Spleen (tissue), 11 donors: ENCODE measurements at regions not wholly inside any gene's neighbourhood (a gene's known extent, or its start where the extent isn't known, plus 50 kb on each side); places are given as distances from the start of the nearest gene placed in this dataset.

Experiments used
- DNase-seq: peaks from one replicate; pipeline ENCODE4 v3.0.0-alpha.2; 2020
- H3K27ac ChIP-seq, 8 donors: fragments of 200-600 bp; sonication (generic) in 7 of 8; 1 replicate in 4 of 8; 2 replicates in 4 of 8; pipeline versions ENCODE4 v1.5.0 to v1.8.0; 2016 to 2021; ENCODE audit warnings: inconsistent platforms in 4 of 8, mild to moderate bottlenecking in 4 of 8, moderate library complexity in 1 of 8
- H3K27me3 ChIP-seq, 7 donors: fragments of 200-600 bp; sonication (generic) in 6 of 7; replicated peaks in 1 of 7; 1 replicate in 4 of 7; 2 replicates in 3 of 7; pipeline versions ENCODE4 v1.5.0 to v1.8.0; 2016 to 2021; ENCODE audit warnings: inconsistent platforms in 3 of 7, mild to moderate bottlenecking in 1 of 7
- H3K36me3 ChIP-seq, 6 donors: fragments of 200-600 bp; sonication (generic) in 5 of 6; 1 replicate in 4 of 6; 2 replicates in 2 of 6; pipeline versions ENCODE4 v1.5.0 to v1.8.0; 2016 to 2021; ENCODE audit warnings: inconsistent platforms in 2 of 6
- H3K4me1 ChIP-seq, 6 donors: fragments of 200-600 bp; sonication (generic) in 5 of 6; 1 replicate in 3 of 6; 2 replicates in 3 of 6; pipeline versions ENCODE4 v1.5.0 to v1.8.0; 2016 to 2021; ENCODE audit warnings: inconsistent platforms in 3 of 6
- H3K4me3 ChIP-seq, 8 donors: fragments of 200-600 bp; sonication (generic) in 7 of 8; 1 replicate in 4 of 8; 2 replicates in 4 of 8; pipeline versions ENCODE4 v1.5.0 to v1.8.0; 2016 to 2021; ENCODE audit warnings: inconsistent platforms in 4 of 8, mild to moderate bottlenecking in 4 of 8, moderate library complexity in 2 of 8
- H3K9me3 ChIP-seq, 8 donors: fragments of 200-600 bp; sonication (generic) in 7 of 8; 1 replicate in 4 of 8; 2 replicates in 4 of 8; pipeline versions ENCODE4 v1.5.0 to v1.8.0; 2016 to 2021; ENCODE audit warnings: inconsistent platforms in 4 of 8
- POLR2A ChIP-seq, 3 donors: fragments of 450-650 bp; IDR thresholded peaks; one replicate each; pipeline ENCODE4 v1.5.1; 2017; ENCODE audit warnings: antibody characterized with exemption in 3 of 3, mild to moderate bottlenecking in 1 of 3
- POLR2AphosphoS5 ChIP-seq, 3 donors: sonication (generic); formaldehyde crosslinking; IDR thresholded peaks; one replicate each; pipeline ENCODE4 v1.5.1; 2017; ENCODE audit warnings: antibody characterized with exemption in 3 of 3
- WGBS, 5 donors: extraction: QIAGEN DNeasy Blood & Tissue Kit in 3 of 5; methylation state at CpG; one replicate each; pipeline versions ENCODE4 v1.1.5 to v1.1.7; 2013 to 2018; 5-methylcytosine and 5-hydroxymethylcytosine counted together
- intact Hi-C: fragments of 100-400 bp; cut with DNase I; formaldehyde crosslinking; loops from one replicate; pipeline ENCODE4 v1.15.0; 2023; ENCODE audit warnings: low total_unique reads
- TF ChIP-seq, protein P1 (sequence below), 11 experiments: fragments of 200-600 bp in 7 of 11; fragments of 450-650 bp in 4 of 11; sonication (generic) in 4 of 11; IDR thresholded peaks in 8 of 11; conservative IDR thresholded peaks in 3 of 11; 1 replicate in 7 of 11; 2 replicates in 4 of 11; pipeline versions ENCODE4 v1.4.0 to v1.8.0; 2016 to 2021; ENCODE audit warnings: antibody characterized with exemption in 11 of 11, inconsistent platforms in 4 of 11, mild to moderate bottlenecking in 1 of 11
- donor health status: healthy with polysubstance abuse.
- donor health status: DM: no; HTN: no; CAD: no; lungs with moderate emphysema.
- donor health status: DM: no; HTN: no; CAD: no.
- donor health status: Bipolar disorder and iron deficiency.
- donor health status: healthy.
- donor health status: DM: no; HTN: no; CAD: no.
- donor health status: DM: yes; HTN: yes; CAD: no.

DNA sequence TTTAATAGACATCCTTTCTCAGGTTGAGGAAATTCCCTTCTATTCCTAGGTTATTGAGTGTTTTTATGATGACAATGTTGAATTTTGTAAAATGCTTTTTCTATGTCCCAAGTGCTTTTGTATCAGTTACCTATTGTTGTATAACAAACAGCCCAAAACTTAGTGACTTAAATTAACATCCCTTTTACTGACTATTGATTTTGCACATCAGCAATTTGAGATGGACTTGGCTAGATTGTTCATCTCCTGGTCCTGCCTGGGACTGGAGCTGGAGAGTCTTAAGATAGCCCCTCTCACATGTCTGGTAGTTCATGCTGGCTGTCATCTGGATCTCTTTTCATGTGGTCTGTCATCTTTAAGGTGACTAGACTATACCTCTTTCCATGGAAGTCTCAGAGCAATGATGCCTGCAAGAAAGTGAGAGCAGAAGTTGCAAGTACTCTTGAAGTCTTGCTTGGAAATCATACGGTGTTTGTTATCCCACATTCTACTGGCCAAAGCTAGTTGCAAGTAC, 132.6 kb downstream of the RPAP3 start:
- no peaks in the 10 kb centered on the region for H3K4me1 ChIP-seq
- H3K27ac ChIP-seq: no peak overlapping the region
- H3K9me3 ChIP-seq: no peaks in the 10 kb centered on the region
- no peaks in the 10 kb centered on the region for H3K27me3 ChIP-seq
- TF ChIP-seq, protein P1, sequence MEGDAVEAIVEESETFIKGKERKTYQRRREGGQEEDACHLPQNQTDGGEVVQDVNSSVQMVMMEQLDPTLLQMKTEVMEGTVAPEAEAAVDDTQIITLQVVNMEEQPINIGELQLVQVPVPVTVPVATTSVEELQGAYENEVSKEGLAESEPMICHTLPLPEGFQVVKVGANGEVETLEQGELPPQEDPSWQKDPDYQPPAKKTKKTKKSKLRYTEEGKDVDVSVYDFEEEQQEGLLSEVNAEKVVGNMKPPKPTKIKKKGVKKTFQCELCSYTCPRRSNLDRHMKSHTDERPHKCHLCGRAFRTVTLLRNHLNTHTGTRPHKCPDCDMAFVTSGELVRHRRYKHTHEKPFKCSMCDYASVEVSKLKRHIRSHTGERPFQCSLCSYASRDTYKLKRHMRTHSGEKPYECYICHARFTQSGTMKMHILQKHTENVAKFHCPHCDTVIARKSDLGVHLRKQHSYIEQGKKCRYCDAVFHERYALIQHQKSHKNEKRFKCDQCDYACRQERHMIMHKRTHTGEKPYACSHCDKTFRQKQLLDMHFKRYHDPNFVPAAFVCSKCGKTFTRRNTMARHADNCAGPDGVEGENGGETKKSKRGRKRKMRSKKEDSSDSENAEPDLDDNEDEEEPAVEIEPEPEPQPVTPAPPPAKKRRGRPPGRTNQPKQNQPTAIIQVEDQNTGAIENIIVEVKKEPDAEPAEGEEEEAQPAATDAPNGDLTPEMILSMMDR (IDR thresholded peaks at IDR 0.05 in 8 of 11, conservative IDR thresholded peaks at IDR 0.05 in 3 of 11): no peak
- intact Hi-C loops: no loop called here
- DNase-seq: no peak
- 80 to 92% (median 91%) methylated on average over 1 of the region's 1 CpG for WGBS, 5 donors
- no peaks in the 10 kb centered on the region for H3K36me3 ChIP-seq
- no peak overlapping the region for H3K4me3 ChIP-seq

DNA sequence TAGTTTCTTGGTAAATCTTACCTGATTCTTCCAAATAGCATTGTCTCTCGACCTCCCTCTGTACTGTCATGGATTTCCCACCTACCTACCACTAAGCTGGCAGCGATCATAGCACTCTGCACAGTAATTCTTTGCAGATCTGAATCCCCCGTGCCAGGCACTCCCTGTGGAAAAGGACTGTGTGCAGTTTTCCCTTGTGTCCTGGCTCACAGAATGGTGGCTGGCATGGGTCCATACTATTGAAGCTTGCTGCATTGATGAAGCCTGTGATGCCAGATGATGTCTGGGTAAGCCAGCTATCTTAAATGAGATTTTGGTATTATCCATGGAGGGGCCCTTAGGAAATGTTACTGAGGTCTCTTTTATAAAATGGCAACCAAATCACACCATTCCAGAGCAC, 135.7 kb downstream of the RPAP3 start:
- no peak overlapping the region for H3K4me3 ChIP-seq
- H3K27ac ChIP-seq: no peak overlapping the region
- WGBS, 5 donors: 83 to 87% (median 84%) methylated on average over 3 of the region's 3 CpGs
- TF ChIP-seq, protein P1 (IDR thresholded peaks at IDR 0.05 in 8 of 11, conservative IDR thresholded peaks at IDR 0.05 in 3 of 11): no peak
- no peak for TF ChIP-seq POLR2A (IDR thresholded peaks at IDR 0.05)
- TF ChIP-seq POLR2AphosphoS5 (IDR thresholded peaks at IDR 0.05): no peak
- no peaks in the 10 kb centered on the region for H3K27me3 ChIP-seq
- DNase-seq: no peak
- H3K4me1 ChIP-seq: no peaks in the 10 kb centered on the region
- no peaks in the 10 kb centered on the region for H3K36me3 ChIP-seq
- no peaks in the 10 kb centered on the region for H3K9me3 ChIP-seq
- intact Hi-C loops: no loop called here

DNA sequence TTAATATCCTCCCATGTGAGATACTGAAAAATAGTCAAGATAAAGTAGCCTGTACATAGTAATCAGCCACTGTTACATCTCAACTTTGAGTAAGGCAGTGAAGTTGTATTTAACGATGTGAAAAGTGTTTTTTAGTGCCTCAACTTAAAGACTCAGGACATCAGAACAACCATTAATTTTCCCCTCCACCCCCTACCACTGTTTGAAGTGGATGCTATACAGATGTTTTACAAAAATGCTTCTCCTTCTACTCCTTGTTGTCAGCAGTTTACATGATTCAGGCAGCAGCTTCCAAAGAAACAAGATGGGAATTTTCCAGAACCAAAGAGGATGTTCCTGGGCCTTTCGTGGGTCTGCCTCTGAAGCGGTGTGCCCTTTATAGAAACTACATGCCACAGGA, 143.6 kb downstream of the RPAP3 start:
- TF ChIP-seq POLR2A (IDR thresholded peaks at IDR 0.05) (no peak), POLR2AphosphoS5 (IDR thresholded peaks at IDR 0.05) (no peak)
- TF ChIP-seq, protein P1 (IDR thresholded peaks at IDR 0.05 in 8 of 11, conservative IDR thresholded peaks at IDR 0.05 in 3 of 11): no peak
- H3K4me3 ChIP-seq: no peak overlapping the region
- H3K4me1 ChIP-seq: no peaks in the 10 kb centered on the region
- H3K36me3 ChIP-seq: no peaks in the 10 kb centered on the region
- intact Hi-C loops: no loop called here
- H3K27me3 ChIP-seq: no peaks in the 10 kb centered on the region
- no peaks in the 10 kb centered on the region for H3K9me3 ChIP-seq
- H3K27ac ChIP-seq: peak overlapping the region in 3 of 8 donors; percentile 11 to 88 (median 81)
- 67 to 84% (median 82%) methylated on average over 3 of the region's 3 CpGs for WGBS, 5 donors
- no peak for DNase-seq

DNA sequence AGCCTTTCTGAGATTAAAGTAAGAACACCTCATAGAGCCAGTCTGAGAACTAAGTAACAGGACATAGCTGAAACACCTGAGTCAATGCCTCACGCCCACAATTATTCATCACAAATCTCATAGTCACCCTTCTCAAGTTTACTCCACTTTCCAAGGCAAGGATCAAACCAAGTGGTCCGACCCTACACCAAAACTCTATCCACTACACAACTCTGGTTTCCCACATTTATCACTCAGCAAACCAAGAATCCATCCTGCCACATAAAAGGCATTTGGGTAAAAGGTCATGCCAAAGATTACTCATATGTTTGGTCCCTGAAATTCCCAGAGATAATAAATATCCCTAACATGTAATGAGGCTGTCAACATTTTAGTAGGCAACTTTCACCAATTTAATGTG, 144.1 kb downstream of the RPAP3 start:
- 58 to 84% (median 80%) methylated on average over 2 of the region's 2 CpGs for WGBS, 5 donors
- H3K4me1 ChIP-seq: no peaks in the 10 kb centered on the region
- no peak overlapping the region for H3K4me3 ChIP-seq
- H3K9me3 ChIP-seq: no peaks in the 10 kb centered on the region
- H3K36me3 ChIP-seq: no peaks in the 10 kb centered on the region
- peak overlapping the region in 6 of 8 donors; percentile 56 to 88 (median 76) for H3K27ac ChIP-seq
- TF ChIP-seq, protein P1 (IDR thresholded peaks at IDR 0.05 in 8 of 11, conservative IDR thresholded peaks at IDR 0.05 in 3 of 11): no peak
- TF ChIP-seq POLR2A (IDR thresholded peaks at IDR 0.05): no peak
- no peak for TF ChIP-seq POLR2AphosphoS5 (IDR thresholded peaks at IDR 0.05)
- H3K27me3 ChIP-seq: no peaks in the 10 kb centered on the region
- DNase-seq: no peak
- intact Hi-C loops: no loop called here
